ENCODE measurements at regions not wholly inside any gene's neighbourhood (a gene's known extent, or its start where the extent isn't known, plus 50 kb on each side); places are given as distances from the start of the nearest gene placed in this dataset.

DNA sequence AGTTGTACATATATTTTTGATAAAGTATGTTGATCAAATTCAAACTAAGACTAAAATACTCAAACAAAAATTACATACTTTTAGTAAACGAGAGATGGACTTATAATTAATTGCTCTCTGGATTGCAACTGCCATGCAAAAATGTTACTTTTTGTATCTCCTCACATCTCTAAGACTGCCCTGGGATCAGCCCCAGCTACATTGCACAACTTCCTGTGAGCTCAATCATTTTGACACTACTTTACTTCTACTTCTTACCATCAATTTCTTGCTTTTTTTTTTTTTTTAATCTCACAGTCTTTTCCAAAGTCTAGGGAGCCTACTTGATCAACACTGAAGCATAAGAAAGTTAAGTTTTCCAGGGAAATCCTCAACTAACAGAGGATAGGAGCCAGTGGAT, 506.0 kb upstream of the CDH10 start:
- Histone ChIP-seq H3K27ac (ENCODE audit: low read depth, low read length) (no peak overlapping the region), H3K4me2 (ENCODE audit: low read length) (no peak overlapping the region), H3K9me3 (ENCODE audit: control insufficient read depth, insufficient read depth, low read length) (no peaks in the 10 kb centered on the region), H3F3A (ENCODE audit: control insufficient read depth, insufficient read depth) (no peaks in the 10 kb centered on the region), H3K4me1 (ENCODE audit: control insufficient read depth, low read length) (no peaks in the 10 kb centered on the region), H3K79me2 (ENCODE audit: control insufficient read depth, low read length) (no peaks in the 10 kb centered on the region), H3K36me3 (ENCODE audit: control insufficient read depth, low read length) (no peaks in the 10 kb centered on the region), H3K27me3 (ENCODE audit: control insufficient read depth, low read length) (no peaks in the 10 kb centered on the region), H3K9me2 (replicated peaks; ENCODE audit: control insufficient read depth, low read length) (no peaks in the 10 kb centered on the region), H3K4me3 (ENCODE audit: low read length) (no peak overlapping the region), H4K20me1 (ENCODE audit: control insufficient read depth, insufficient read depth, low read depth, low read length) (no peaks in the 10 kb centered on the region)
- no peak for TF ChIP-seq EZH2phosphoT487 (IDR thresholded peaks at IDR 0.05; ENCODE audit: borderline replicate concordance, low read length)

DNA sequence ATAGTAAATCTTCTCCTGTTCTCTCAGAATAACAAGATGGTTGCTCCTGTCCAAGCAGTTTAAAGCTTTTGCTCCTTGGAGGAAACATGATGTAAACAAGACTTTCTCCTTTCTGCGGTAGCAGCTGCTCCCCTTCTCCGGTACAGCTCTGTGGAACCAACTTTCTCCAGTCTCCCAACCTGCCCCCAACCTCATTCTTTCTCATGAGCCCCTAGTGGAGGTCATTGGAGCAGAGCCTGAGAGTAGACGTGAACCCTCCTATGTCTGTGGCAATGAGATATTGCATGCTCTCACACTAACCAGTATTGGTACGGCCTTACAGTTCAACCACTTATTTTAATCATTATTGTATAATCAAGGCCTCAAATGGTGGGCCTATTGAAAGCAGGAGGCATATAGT, 483.8 kb upstream of the CDH10 start:
- H3K79me2 ChIP-seq (ENCODE audit: control insufficient read depth, low read length) = no peaks in the 10 kb centered on the region
- peaks cover 2% of the 10 kb centered on the region; the same call in 1 of the 2 replicates for H3K9me3 ChIP-seq (ENCODE audit: control insufficient read depth, insufficient read depth, low read length)
- H3K4me3 ChIP-seq (ENCODE audit: low read length) = no peak overlapping the region
- no peaks in the 10 kb centered on the region for H4K20me1 ChIP-seq (ENCODE audit: control insufficient read depth, insufficient read depth, low read depth, low read length)
- H3K4me2 ChIP-seq (ENCODE audit: low read length) = no peak overlapping the region
- H3K36me3 ChIP-seq (ENCODE audit: control insufficient read depth, low read length) = no peaks in the 10 kb centered on the region
- no peak overlapping the region for H3K27ac ChIP-seq (ENCODE audit: low read depth, low read length)
- H3K4me1 ChIP-seq (ENCODE audit: control insufficient read depth, low read length) = no peaks in the 10 kb centered on the region
- H3K9me2 ChIP-seq (replicated peaks; ENCODE audit: control insufficient read depth, low read length) = no peaks in the 10 kb centered on the region
- no peaks in the 10 kb centered on the region for H3F3A ChIP-seq (ENCODE audit: control insufficient read depth, insufficient read depth)
- TF ChIP-seq, protein P1, sequence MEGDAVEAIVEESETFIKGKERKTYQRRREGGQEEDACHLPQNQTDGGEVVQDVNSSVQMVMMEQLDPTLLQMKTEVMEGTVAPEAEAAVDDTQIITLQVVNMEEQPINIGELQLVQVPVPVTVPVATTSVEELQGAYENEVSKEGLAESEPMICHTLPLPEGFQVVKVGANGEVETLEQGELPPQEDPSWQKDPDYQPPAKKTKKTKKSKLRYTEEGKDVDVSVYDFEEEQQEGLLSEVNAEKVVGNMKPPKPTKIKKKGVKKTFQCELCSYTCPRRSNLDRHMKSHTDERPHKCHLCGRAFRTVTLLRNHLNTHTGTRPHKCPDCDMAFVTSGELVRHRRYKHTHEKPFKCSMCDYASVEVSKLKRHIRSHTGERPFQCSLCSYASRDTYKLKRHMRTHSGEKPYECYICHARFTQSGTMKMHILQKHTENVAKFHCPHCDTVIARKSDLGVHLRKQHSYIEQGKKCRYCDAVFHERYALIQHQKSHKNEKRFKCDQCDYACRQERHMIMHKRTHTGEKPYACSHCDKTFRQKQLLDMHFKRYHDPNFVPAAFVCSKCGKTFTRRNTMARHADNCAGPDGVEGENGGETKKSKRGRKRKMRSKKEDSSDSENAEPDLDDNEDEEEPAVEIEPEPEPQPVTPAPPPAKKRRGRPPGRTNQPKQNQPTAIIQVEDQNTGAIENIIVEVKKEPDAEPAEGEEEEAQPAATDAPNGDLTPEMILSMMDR (IDR thresholded peaks at IDR 0.05; ENCODE audit: low read depth, low read length, poor library complexity, severe bottlenecking) = no peak
- TF ChIP-seq EZH2phosphoT487 (IDR thresholded peaks at IDR 0.05; ENCODE audit: borderline replicate concordance, low read length) = no peak
- no peaks in the 10 kb centered on the region for H3K27me3 ChIP-seq (ENCODE audit: control insufficient read depth, low read length)

DNA sequence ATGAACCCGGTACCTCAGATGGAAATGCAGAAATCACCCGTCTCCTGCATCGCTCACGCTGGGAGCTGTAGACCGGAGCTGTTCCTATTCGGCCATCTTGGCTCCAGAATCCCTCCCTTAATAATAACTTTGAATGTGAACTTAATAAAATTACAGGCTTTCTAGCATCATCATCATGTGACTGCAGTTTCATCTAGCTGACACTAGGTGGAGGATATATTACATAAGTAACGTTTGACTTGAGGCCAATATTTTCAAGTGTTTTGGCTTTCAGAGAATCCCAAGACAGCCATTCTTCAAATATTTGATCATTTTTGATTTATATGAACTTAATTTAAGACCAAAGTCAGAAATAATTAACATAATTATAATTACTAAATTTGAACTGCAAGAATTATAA, 474.9 kb upstream of the CDH10 start:
- Histone ChIP-seq H3K27ac (ENCODE audit: low read depth, low read length) (no peak overlapping the region), H3K4me1 (ENCODE audit: control insufficient read depth, low read length) (no peaks in the 10 kb centered on the region), H3K36me3 (ENCODE audit: control insufficient read depth, low read length) (no peaks in the 10 kb centered on the region), H3K9me3 (ENCODE audit: control insufficient read depth, insufficient read depth, low read length) (no peaks in the 10 kb centered on the region), H4K20me1 (ENCODE audit: control insufficient read depth, insufficient read depth, low read depth, low read length) (no peaks in the 10 kb centered on the region), H3K4me2 (ENCODE audit: low read length) (no peak overlapping the region), H3K4me3 (ENCODE audit: low read length) (no peak overlapping the region), H3K9me2 (replicated peaks; ENCODE audit: control insufficient read depth, low read length) (no peaks in the 10 kb centered on the region), H3K27me3 (ENCODE audit: control insufficient read depth, low read length) (no peaks in the 10 kb centered on the region), H3F3A (ENCODE audit: control insufficient read depth, insufficient read depth) (no peaks in the 10 kb centered on the region), H3K79me2 (ENCODE audit: control insufficient read depth, low read length) (no peaks in the 10 kb centered on the region)
- TF ChIP-seq EZH2phosphoT487 (IDR thresholded peaks at IDR 0.05; ENCODE audit: borderline replicate concordance, low read length) = no peak
- TF ChIP-seq, protein P1 (IDR thresholded peaks at IDR 0.05; ENCODE audit: low read depth, low read length, poor library complexity, severe bottlenecking) = peak; percentile 38

DNA sequence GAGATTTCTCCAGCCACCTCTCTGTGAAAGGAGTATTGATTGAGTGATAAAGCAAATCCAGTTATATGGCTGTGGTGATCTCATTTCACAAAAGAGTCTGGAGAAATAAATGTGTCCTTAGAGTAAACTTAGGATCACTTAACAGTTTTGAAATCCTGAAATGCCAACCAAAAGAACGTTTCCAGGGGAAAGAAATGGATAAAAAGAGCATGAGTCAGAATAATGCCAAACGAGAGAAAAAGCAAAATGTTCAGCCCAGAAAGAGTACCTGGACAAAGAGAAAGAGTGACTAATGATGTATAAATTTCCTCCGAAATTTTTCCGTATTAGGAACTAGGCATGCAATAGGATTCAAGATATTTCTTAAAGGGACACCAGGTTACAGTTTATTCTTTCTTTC, 463.1 kb upstream of the CDH10 start:
- Histone ChIP-seq H3K4me3 (ENCODE audit: low read length) (no peak overlapping the region), H3K9me3 (ENCODE audit: control insufficient read depth, insufficient read depth, low read length) (no peaks in the 10 kb centered on the region; the same call in 1 of the 2 replicates), H3K27me3 (ENCODE audit: control insufficient read depth, low read length) (no peaks in the 10 kb centered on the region), H3K4me2 (ENCODE audit: low read length) (no peak overlapping the region), H3K27ac (ENCODE audit: low read depth, low read length) (no peak overlapping the region), H4K20me1 (ENCODE audit: control insufficient read depth, insufficient read depth, low read depth, low read length) (no peaks in the 10 kb centered on the region), H3K79me2 (ENCODE audit: control insufficient read depth, low read length) (no peaks in the 10 kb centered on the region), H3K4me1 (ENCODE audit: control insufficient read depth, low read length) (no peaks in the 10 kb centered on the region), H3K9me2 (replicated peaks; ENCODE audit: control insufficient read depth, low read length) (no peaks in the 10 kb centered on the region), H3K36me3 (ENCODE audit: control insufficient read depth, low read length) (no peaks in the 10 kb centered on the region), H3F3A (ENCODE audit: control insufficient read depth, insufficient read depth) (no peaks in the 10 kb centered on the region)
- TF ChIP-seq, protein P1 (IDR thresholded peaks at IDR 0.05; ENCODE audit: low read depth, low read length, poor library complexity, severe bottlenecking) = no peak
- no peak for TF ChIP-seq EZH2phosphoT487 (IDR thresholded peaks at IDR 0.05; ENCODE audit: borderline replicate concordance, low read length)

Data from DOHH2 (cell line).